Astrocyte (in vitro differentiated cells and primary cell): ENCODE measurements at regions not wholly inside any gene's neighbourhood (a gene's known extent, or its start where the extent isn't known, plus 50 kb on each side); places are given as distances from the start of the nearest gene placed in this dataset.

Experiments
- CTCF ChIP-seq: IDR thresholded peaks from 2 replicates; pipeline ENCODE4 v1.5.1; 2011; ENCODE audit warnings: low read depth, mild to moderate bottlenecking, inconsistent platforms, low read length, moderate library complexity; ENCODE audit not compliant: insufficient read depth
- EZH2 ChIP-seq: IDR thresholded peaks from 2 replicates; pipeline ENCODE4 v1.6.1; 2012; ENCODE audit warnings: mild to moderate bottlenecking, low read length, inconsistent platforms; ENCODE audit not compliant: insufficient read depth

- no peak for TF ChIP-seq CTCF
- no peak for TF ChIP-seq EZH2
Measured at GRCh38 chr10:124159153-124159552, 65.8 kb upstream of the CHST15 start.
